Activated CD8-positive, alpha-beta memory T cell treated with anti-CD3 and anti-CD28 coated beads for 36 hours (primary cell): ENCODE measurements at regions not wholly inside any gene's neighbourhood (a gene's known extent, or its start where the extent isn't known, plus 50 kb on each side); places are given as distances from the start of the nearest gene placed in this dataset.
"Not testable (repeated sequence)": the region's sequence is repeated elsewhere in the genome, so short reads cannot be mapped to it uniquely, and the experiment has no call there.

Experiments used
- CTCF ChIA-PET: fragments of 350-600 bp; sonication (Branson Sonifier 250); formaldehyde crosslinking; loops from one replicate; lab custom pipeline; 2021; ENCODE audit warnings: antibody characterized with exemption; lab: Charles Lee
- POLR2A ChIA-PET: fragments of 350-600 bp; sonication (Branson Sonifier 250); formaldehyde crosslinking; loops from one replicate; lab custom pipeline; 2021; ENCODE audit warnings: antibody characterized with exemption; lab: Charles Lee

GRCh38 chr1:71345491-71345890 is 264.7 kb upstream of the ZRANB2 start:
- CTCF ChIA-PET: no interaction called here
- POLR2A ChIA-PET: no interaction called here

DNA sequence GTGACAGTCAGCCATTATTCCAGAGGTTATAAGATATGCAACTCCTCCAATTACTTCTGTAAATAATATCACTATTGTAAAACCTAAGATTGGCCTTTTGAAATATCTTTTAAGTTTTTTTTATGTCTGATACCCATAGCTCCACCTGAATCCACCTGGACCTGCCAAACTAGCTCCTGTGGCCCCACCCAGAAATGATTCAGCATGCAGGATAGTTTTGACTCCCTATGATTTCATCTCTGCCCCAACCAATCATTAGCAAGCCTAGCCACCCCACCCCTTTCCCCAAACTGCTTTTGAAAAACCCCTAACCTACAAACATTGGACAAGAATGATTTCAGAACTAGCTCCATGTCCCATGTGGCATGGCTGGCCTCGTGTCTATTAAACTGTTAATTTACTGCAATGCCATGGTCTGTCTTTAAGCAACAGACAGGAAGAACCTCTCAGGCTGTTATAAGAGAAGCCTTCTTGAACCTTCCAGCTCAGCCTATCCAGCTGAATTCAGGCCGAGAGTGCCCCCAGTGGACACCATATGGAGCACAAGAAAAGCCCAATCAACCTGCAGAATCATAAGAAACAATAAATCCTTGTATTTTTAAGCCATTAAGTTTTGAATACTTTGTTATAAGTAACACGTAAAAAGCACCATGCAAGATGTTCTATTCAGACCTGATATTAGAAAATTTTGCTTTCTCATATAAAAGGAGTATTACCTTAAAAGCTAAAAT is 263.0 kb upstream of the ZRANB2 start:
- ChIA-PET POLR2A (no interaction called here), CTCF (no interaction called here)

DNA sequence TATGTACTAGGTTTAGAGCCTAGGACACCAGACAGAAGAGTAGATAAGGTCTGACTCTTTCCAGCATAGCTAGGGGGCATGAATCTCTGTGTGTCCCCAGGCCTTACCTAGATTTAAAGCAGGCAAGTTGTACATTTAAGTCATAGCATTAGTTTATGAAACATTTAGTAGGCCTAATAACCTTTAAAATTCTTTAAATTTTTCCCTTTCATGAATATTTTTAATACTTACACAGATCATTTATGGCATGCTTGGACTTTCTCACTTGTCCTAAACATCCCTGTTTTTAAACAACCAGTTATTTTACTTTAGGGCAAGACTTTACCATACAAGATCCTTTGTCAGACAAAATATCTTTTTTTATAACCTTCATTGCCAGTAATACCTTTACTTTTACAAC is 258.4 kb upstream of the ZRANB2 start:
- ChIA-PET POLR2A (no interaction called here), CTCF (no interaction called here)

DNA sequence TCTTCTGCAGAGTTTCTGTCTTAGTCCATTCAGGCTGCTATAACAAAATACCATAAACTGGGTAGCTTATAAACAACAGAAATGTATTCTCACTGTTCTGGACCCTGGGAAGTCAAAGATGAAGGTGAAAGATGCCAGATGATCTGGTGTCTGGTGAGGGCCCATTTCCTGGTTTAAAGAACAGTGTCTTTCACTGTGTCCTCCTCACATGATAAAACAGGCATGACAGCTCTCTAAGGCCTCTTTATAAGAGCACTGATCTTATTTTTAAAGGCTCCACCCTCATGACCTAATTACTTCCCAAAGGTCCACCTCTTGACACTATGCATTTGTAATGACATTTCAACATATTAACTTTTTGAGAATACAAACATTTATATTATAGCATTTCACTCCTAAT is 250.2 kb upstream of the ZRANB2 start:
- POLR2A ChIA-PET: no interaction called here
- CTCF ChIA-PET: no interaction called here

- ChIA-PET POLR2A (no interaction called here), CTCF (no interaction called here)
Observed at GRCh38 chr1:71324671-71325267, 243.9 kb upstream of the ZRANB2 start.

GRCh38 chr1:71312545-71312944 is 231.7 kb upstream of the ZRANB2 start:
- ChIA-PET POLR2A (no interaction called here), CTCF (no interaction called here)

GRCh38 chr1:71311376-71311775 is 230.5 kb upstream of the ZRANB2 start:
- CTCF ChIA-PET: no interaction called here
- POLR2A ChIA-PET: no interaction called here

DNA sequence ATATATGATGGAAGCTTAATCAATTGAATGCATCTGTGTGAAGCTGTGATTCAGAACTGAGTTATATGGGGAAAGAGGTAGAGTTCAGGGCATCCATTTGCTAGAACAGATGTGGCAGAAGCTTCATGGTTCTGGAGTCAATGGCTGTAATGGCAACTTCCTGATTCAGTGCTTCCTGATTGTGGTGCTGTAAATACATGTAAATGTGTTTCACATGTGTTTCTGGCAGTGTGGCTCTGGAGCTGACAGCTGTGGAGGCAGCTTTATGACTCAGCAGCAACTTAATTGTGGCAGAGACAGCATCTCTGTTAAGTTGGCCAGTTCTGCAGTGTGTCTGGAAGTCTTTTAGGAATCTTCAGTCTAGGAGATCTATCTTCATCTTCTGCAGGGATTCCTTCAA is 226.6 kb upstream of the ZRANB2 start:
- ChIA-PET POLR2A (no interaction called here), CTCF (no interaction called here)

- POLR2A ChIA-PET: no interaction called here
- CTCF ChIA-PET: no interaction called here
Observed at GRCh38 chr1:71304125-71304524, 223.3 kb upstream of the ZRANB2 start.

GRCh38 chr1:71303617-71304041 is 222.8 kb upstream of the ZRANB2 start:
- ChIA-PET POLR2A (no interaction called here), CTCF (no interaction called here)

GRCh38 chr1:71298633-71299032 is 217.8 kb upstream of the ZRANB2 start:
- POLR2A ChIA-PET: no interaction called here
- CTCF ChIA-PET: no interaction called here

- ChIA-PET CTCF (no interaction called here), POLR2A (no interaction called here)
Observed at GRCh38 chr1:71296551-71297134, 215.8 kb upstream of the ZRANB2 start.

- ChIA-PET CTCF (no interaction called here), POLR2A (no interaction called here)
Observed at GRCh38 chr1:71295350-71295749, 214.5 kb upstream of the ZRANB2 start.

DNA sequence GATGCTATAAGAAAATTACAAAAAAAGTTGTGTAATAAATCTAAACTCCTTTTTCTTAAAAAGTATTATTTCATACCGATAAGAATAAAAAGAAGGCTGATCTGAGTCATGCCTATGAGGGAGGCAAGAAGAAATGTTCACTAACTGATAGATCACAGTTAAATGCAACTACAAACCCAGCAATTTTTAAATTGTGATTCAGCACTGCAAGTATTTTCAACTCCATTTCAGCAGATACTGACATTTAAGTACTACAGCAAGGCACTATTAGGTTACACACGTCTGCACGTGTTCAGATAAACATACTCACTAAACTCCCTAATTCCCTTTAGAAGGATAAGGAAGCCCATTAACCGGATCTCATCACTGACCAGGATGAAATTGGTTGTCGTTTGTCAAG is 213.3 kb upstream of the ZRANB2 start:
- ChIA-PET CTCF (no interaction called here), POLR2A (no interaction called here)

DNA sequence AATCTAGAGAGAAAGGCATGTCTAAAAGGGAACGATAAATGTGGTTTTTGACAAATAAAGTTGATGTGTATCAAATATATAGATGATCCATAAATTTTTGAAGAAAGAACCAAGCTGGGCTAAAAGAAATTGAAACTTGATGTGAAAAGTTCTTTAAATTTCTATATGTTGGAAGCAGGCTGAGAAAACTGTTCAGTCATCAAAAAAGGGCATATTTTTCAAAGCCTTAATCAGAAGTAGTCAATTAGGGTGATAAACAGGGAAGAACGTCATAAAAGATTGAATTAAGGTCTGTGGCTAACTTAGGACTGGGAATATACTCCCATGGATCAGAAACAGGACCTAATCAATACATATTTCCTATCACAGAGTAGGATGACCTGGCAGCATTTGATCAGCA is 211.4 kb upstream of the ZRANB2 start:
- ChIA-PET POLR2A (no interaction called here), CTCF (no interaction called here)

DNA sequence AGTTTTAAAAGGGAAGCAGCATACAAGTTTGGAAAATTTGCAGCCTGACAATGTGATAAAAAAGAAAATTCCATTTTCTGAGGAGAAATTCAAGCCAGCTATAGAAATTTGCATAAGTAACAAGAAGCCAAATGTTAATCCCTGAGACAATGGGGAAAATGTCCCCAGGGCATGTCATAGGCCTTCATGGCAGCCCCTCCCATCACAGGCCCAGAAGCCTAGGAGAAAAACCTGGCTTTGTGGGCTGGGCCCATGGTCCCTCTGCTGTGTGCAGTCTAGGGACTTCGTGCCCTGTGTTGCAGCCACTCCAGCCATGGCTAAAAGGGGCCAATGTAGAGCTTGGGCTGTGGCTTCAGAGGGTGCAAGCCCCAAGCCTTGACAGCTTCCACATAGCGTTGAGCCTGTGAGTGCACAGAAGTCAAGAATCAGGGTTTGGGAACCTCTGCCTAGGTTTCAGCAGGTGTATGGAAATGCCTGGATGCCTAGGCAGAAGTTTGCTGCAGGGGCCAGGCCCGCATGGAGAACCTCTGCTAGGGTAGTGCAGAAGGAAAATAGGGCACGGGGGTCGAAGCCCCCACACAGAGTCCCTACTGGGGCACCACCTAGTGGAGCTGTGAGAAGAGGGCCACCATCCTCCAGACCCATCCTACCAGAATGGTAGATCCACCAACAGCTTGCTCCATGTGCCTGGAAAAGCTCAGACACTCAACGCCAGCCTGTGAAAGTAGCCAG is 209.8 kb upstream of the ZRANB2 start:
- CTCF ChIA-PET, POLR2A ChIA-PET: not testable (repeated sequence)

DNA sequence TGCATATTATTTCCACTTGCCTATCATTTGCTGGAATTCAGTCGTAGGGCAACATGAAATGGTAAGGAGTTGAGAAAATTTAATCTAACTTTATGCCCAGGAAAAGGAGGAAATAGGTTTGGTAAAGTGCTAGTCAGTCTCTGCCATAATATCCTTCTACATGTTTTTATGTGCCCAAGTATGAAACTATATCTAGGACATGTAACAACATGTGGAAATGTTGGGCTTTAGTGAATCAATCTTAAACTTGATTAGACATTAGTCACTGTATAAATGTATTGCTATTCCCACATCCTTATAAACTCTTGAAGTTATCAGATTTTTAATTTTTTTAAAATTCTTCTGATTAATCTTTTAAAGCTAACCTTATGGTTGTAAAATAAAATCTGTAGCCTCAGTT is 204.7 kb upstream of the ZRANB2 start:
- CTCF ChIA-PET: no interaction called here
- POLR2A ChIA-PET: no interaction called here

GRCh38 chr1:71276466-71276865 is 195.6 kb upstream of the ZRANB2 start:
- ChIA-PET CTCF (no interaction called here), POLR2A (no interaction called here)

DNA sequence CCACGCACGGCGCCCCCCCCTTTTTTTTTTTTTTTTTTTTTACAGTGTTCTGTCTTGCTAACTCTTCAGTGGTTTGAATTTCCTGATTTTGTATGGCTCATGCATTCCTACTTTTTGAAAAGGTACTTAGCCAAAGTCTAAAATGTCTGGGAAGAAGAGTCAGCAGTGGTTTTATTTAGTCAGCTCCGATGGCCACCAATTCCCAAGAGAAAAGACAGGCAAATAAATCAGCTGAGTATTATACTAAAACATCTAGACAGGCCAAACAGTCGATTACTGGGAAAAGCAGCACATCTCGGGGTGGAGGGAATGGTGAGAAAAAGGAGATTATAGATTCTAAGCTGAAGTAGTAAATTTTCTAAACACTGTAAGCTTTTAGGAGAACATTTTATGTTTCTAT is 192.5 kb upstream of the ZRANB2 start:
- ChIA-PET POLR2A (no interaction called here), CTCF (no interaction called here)

GRCh38 chr1:71270394-71270915 is 189.6 kb upstream of the ZRANB2 start:
- ChIA-PET POLR2A (no interaction called here), CTCF (no interaction called here)
